Osteoblast (primary cell): ENCODE measurements at regions not wholly inside any gene's neighbourhood (a gene's known extent, or its start where the extent isn't known, plus 50 kb on each side); places are given as distances from the start of the nearest gene placed in this dataset.

Experiments used
- DNase-seq: peaks from one replicate; pipeline ENCODE4 v3.0.0; 2011; ENCODE audit warnings: low spot score, mixed read lengths; ENCODE audit not compliant: insufficient read length; ENCODE audit errors: missing footprints
- H2AFZ ChIP-seq: 2 replicates; pipeline ENCODE4 v1.6.0; 2011; ENCODE audit warnings: mild to moderate bottlenecking, low read length
- H3K27ac ChIP-seq: 2 replicates; pipeline ENCODE4 v1.5.1; 2011; ENCODE audit warnings: mild to moderate bottlenecking, low read depth, low read length, moderate library complexity
- H3K27me3 ChIP-seq: 2 replicates; pipeline ENCODE4 v1.6.0; 2012; ENCODE audit warnings: mild to moderate bottlenecking, control low read depth, inconsistent platforms, low read length, moderate library complexity; ENCODE audit not compliant: insufficient read depth
- H3K36me3 ChIP-seq: 2 replicates; pipeline ENCODE4 v1.5.1; 2011; ENCODE audit warnings: mild to moderate bottlenecking, low read length, control low read depth, moderate library complexity; ENCODE audit not compliant: insufficient read depth
- H3K4me1 ChIP-seq: 2 replicates; pipeline ENCODE4 v1.5.1; 2011; ENCODE audit warnings: mild to moderate bottlenecking, low read length, control low read depth, moderate library complexity; ENCODE audit not compliant: insufficient read depth
- H3K4me2 ChIP-seq: 2 replicates; pipeline ENCODE4 v1.6.0; 2011; ENCODE audit warnings: mild to moderate bottlenecking, low read length; ENCODE audit not compliant: insufficient read depth
- H3K4me3 ChIP-seq: fragments of 200-600 bp; sonication (generic); 3 replicates; pipeline ENCODE4 v1.5.1; 2012; ENCODE audit warnings: mild to moderate bottlenecking, low read length, inconsistent platforms; ENCODE audit not compliant: insufficient read depth
- H3K79me2 ChIP-seq: 2 replicates; pipeline ENCODE4 v1.6.0; 2012; ENCODE audit warnings: mild to moderate bottlenecking, low read length, control low read depth, inconsistent platforms; ENCODE audit not compliant: insufficient read depth
- H3K9me3 ChIP-seq: 2 replicates; pipeline ENCODE4 v1.5.1; 2011; ENCODE audit warnings: low read depth, low read length, control low read depth
- H4K20me1 ChIP-seq: 2 replicates; pipeline ENCODE4 v1.6.0; 2012; ENCODE audit warnings: mild to moderate bottlenecking, low read length, control low read depth; ENCODE audit not compliant: insufficient read depth
- CTCF ChIP-seq: IDR thresholded peaks from 2 replicates; pipeline ENCODE4 v1.5.1; 2011; ENCODE audit warnings: mild to moderate bottlenecking, low read depth, low read length, moderate library complexity; ENCODE audit errors: extremely low read depth

DNA sequence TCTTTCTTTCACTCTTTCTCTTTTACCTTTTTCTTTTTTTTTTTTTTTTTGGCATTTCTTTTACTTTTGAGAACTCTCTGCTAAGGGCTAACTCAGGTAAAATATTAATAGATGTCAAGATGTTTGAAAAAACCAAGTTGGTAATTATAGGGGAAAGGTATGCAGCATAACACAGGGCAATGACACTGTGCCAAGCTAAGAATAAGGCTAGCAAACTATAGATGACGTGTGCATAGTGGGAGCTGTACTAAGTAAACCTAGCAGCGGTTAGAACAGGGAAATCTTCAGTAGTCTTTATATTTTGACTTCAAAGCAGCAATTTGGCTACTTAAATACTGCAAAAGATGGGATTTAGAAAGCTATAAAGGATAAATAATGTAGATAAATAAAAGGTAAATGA, 415.4 kb upstream of the RGPD4 start:
- Histone ChIP-seq H3K4me1 (peaks cover 25% of the 10 kb centered on the region), H4K20me1 (no peaks in the 10 kb centered on the region), H3K9me3 (no peaks in the 10 kb centered on the region), H3K27me3 (no peaks in the 10 kb centered on the region), H3K4me3 (no peak overlapping the region), H3K4me2 (no peak overlapping the region), H3K36me3 (no peaks in the 10 kb centered on the region), H3K79me2 (no peaks in the 10 kb centered on the region), H2AFZ (no peak overlapping the region), H3K27ac (no peak overlapping the region)
- no peak for TF ChIP-seq CTCF
- no peak for DNase-seq

GRCh38 chr2:107412209-107412904, 414.3 kb upstream of the RGPD4 start:
- H3K27me3 ChIP-seq, result no peaks in the 10 kb centered on the region
- no peak for TF ChIP-seq CTCF
- H3K79me2 ChIP-seq, result no peaks in the 10 kb centered on the region
- H3K9me3 ChIP-seq, result no peaks in the 10 kb centered on the region
- peaks cover 25% of the 10 kb centered on the region for H3K4me1 ChIP-seq
- peak overlapping the region; percentile 29 for H3K4me3 ChIP-seq
- peak overlapping the region; percentile 81 for H3K4me2 ChIP-seq
- no peaks in the 10 kb centered on the region for H3K36me3 ChIP-seq
- H3K27ac ChIP-seq, result peak overlapping the region; percentile 91
- peak; percentile 73 for DNase-seq
- no peaks in the 10 kb centered on the region for H4K20me1 ChIP-seq
- peak overlapping the region; percentile 27 for H2AFZ ChIP-seq

DNA sequence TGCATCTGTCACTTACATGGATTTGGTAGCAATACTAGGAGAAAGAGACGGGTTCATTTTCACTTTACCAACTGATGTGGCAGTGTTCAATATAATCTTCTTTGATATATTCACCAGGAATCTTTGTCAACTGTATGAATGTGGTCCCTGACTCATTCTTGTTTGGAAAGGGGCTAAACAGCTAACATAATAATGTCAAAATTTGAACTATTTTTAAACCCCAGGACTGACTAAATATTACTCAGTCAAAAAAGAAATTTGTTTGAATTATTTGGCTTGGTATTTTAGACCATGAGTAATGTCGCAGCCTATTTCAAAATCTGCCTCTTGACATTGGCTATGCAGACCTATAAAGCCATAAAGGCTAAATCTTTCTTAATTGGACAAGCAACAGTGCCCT, 413.7 kb upstream of the RGPD4 start:
- Histone ChIP-seq H3K27ac (peak overlapping the region; percentile 91), H3K4me2 (peak overlapping the region; percentile 81), H3K79me2 (no peaks in the 10 kb centered on the region), H3K27me3 (no peaks in the 10 kb centered on the region), H4K20me1 (no peaks in the 10 kb centered on the region), H3K4me3 (peak overlapping the region; percentile 29), H3K9me3 (no peaks in the 10 kb centered on the region), H3K4me1 (peaks cover 25% of the 10 kb centered on the region), H3K36me3 (no peaks in the 10 kb centered on the region), H2AFZ (no peak overlapping the region)
- no peak for DNase-seq
- no peak for TF ChIP-seq CTCF

DNA sequence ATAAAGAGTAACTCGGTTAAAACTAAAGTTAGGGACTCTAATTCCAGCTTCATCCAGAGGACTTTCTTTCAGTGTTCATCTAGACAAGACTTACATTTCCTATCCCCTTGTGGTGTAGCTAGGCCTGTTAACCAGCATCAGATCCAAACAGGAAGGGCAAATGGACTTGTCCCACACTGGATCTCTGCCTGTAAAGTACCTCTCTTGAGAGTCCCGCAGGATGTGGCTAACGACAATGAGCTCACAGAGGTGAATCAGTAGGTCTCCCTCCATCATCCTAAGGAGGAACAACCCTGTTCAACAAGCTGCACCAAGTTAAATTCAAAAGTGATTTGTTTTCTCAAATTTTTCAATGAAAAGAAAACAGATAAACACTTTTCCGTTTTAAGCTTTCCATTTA, 412.3 kb upstream of the RGPD4 start:
- H3K4me1 ChIP-seq, result peaks cover 25% of the 10 kb centered on the region
- H3K27ac ChIP-seq, result no peak overlapping the region
- H2AFZ ChIP-seq, result peak overlapping the region; percentile 33
- H3K36me3 ChIP-seq, result no peaks in the 10 kb centered on the region
- no peak overlapping the region for H3K4me3 ChIP-seq
- peaks cover 7% of the 10 kb centered on the region for H3K27me3 ChIP-seq
- no peak for DNase-seq
- H3K79me2 ChIP-seq, result no peaks in the 10 kb centered on the region
- H3K9me3 ChIP-seq, result no peaks in the 10 kb centered on the region
- H3K4me2 ChIP-seq, result no peak overlapping the region
- no peak for TF ChIP-seq CTCF
- H4K20me1 ChIP-seq, result no peaks in the 10 kb centered on the region
